ENCODE measurements at regions not wholly inside any gene's neighbourhood (a gene's known extent, or its start where the extent isn't known, plus 50 kb on each side); places are given as distances from the start of the nearest gene placed in this dataset.
A peak's percentile ranks its signal among the peaks of the same experiment; 100 is the strongest.

GRCh38 chr11:123260511-123261211, 65.6 kb upstream of the CLMP start:
- no peaks in the 10 kb centered on the region for H3F3A ChIP-seq (ENCODE audit: low read depth)
- H3K9ac ChIP-seq (ENCODE audit: low read depth, low read length, poor library complexity, severe bottlenecking) = no peak overlapping the region
- peaks cover 7% of the 10 kb centered on the region; the same call in 1 of the 2 replicates for H3K9me3 ChIP-seq (ENCODE audit: insufficient read depth, low read depth, low read length)
- no peak for TF ChIP-seq CTCF (conservative IDR thresholded peaks at IDR 0.05; ENCODE audit: low read length)
- no peaks in the 10 kb centered on the region for H3K79me2 ChIP-seq (ENCODE audit: insufficient read depth, low read length)
- H3K4me2 ChIP-seq (ENCODE audit: low read depth, low read length, poor library complexity, severe bottlenecking) = no peak overlapping the region
- no peaks in the 10 kb centered on the region for H3K36me3 ChIP-seq (ENCODE audit: insufficient read depth, low read length)
- no peaks in the 10 kb centered on the region for H3K9me2 ChIP-seq (replicated peaks; ENCODE audit: low read depth, low read length)
- H3K4me3 ChIP-seq (ENCODE audit: low read length, poor library complexity, severe bottlenecking) = no peak overlapping the region
- H3K27me3 ChIP-seq (ENCODE audit: insufficient read depth, low read length, poor library complexity, severe bottlenecking) = no peaks in the 10 kb centered on the region
- H2AFZ ChIP-seq (ENCODE audit: low read length) = 0 out of 2 replicates have a peak overlapping the region, but pooled peaks have one; percentile 38
- H3K4me1 ChIP-seq (ENCODE audit: insufficient read depth, low read length, poor library complexity, severe bottlenecking) = peaks cover 29% of the 10 kb centered on the region
- H4K20me1 ChIP-seq (ENCODE audit: insufficient read depth, low read length, poor library complexity, severe bottlenecking) = no peaks in the 10 kb centered on the region

GRCh38 chr11:123258877-123259276, 63.8 kb upstream of the CLMP start:
- H3K4me3 ChIP-seq (ENCODE audit: low read length, poor library complexity, severe bottlenecking) = no peak overlapping the region
- H3K9me2 ChIP-seq (replicated peaks; ENCODE audit: low read depth, low read length) = no peaks in the 10 kb centered on the region
- no peak overlapping the region for H2AFZ ChIP-seq (ENCODE audit: low read length)
- H4K20me1 ChIP-seq (ENCODE audit: insufficient read depth, low read length, poor library complexity, severe bottlenecking) = no peaks in the 10 kb centered on the region
- H3K36me3 ChIP-seq (ENCODE audit: insufficient read depth, low read length) = no peaks in the 10 kb centered on the region
- no peak overlapping the region for H3K4me2 ChIP-seq (ENCODE audit: low read depth, low read length, poor library complexity, severe bottlenecking)
- no peaks in the 10 kb centered on the region for H3K79me2 ChIP-seq (ENCODE audit: insufficient read depth, low read length)
- H3K27me3 ChIP-seq (ENCODE audit: insufficient read depth, low read length, poor library complexity, severe bottlenecking) = no peaks in the 10 kb centered on the region
- H3F3A ChIP-seq (ENCODE audit: low read depth) = no peaks in the 10 kb centered on the region
- peaks cover 7% of the 10 kb centered on the region; the same call in 1 of the 2 replicates for H3K9me3 ChIP-seq (ENCODE audit: insufficient read depth, low read depth, low read length)
- peaks cover 11% of the 10 kb centered on the region for H3K4me1 ChIP-seq (ENCODE audit: insufficient read depth, low read length, poor library complexity, severe bottlenecking)
- no peak for TF ChIP-seq EZH2phosphoT487 (IDR thresholded peaks at IDR 0.05; ENCODE audit: borderline replicate concordance)
- TF ChIP-seq CTCF (conservative IDR thresholded peaks at IDR 0.05; ENCODE audit: low read length) = no peak
- no peak overlapping the region for H3K9ac ChIP-seq (ENCODE audit: low read depth, low read length, poor library complexity, severe bottlenecking)

GRCh38 chr11:123257370-123257769, 62.3 kb upstream of the CLMP start:
- peaks cover 7% of the 10 kb centered on the region; the same call in 1 of the 2 replicates for H3K9me3 ChIP-seq (ENCODE audit: insufficient read depth, low read depth, low read length)
- H3K4me3 ChIP-seq (ENCODE audit: low read length, poor library complexity, severe bottlenecking) = no peak overlapping the region
- H3K27me3 ChIP-seq (ENCODE audit: insufficient read depth, low read length, poor library complexity, severe bottlenecking) = no peaks in the 10 kb centered on the region
- H2AFZ ChIP-seq (ENCODE audit: low read length) = no peak overlapping the region
- H3K79me2 ChIP-seq (ENCODE audit: insufficient read depth, low read length) = no peaks in the 10 kb centered on the region
- H3K36me3 ChIP-seq (ENCODE audit: insufficient read depth, low read length) = no peaks in the 10 kb centered on the region
- H3K4me2 ChIP-seq (ENCODE audit: low read depth, low read length, poor library complexity, severe bottlenecking) = no peak overlapping the region
- H4K20me1 ChIP-seq (ENCODE audit: insufficient read depth, low read length, poor library complexity, severe bottlenecking) = no peaks in the 10 kb centered on the region
- H3K4me1 ChIP-seq (ENCODE audit: insufficient read depth, low read length, poor library complexity, severe bottlenecking) = no peaks in the 10 kb centered on the region
- no peaks in the 10 kb centered on the region for H3F3A ChIP-seq (ENCODE audit: low read depth)
- no peak for TF ChIP-seq CTCF (conservative IDR thresholded peaks at IDR 0.05; ENCODE audit: low read length)
- no peak for TF ChIP-seq EZH2phosphoT487 (IDR thresholded peaks at IDR 0.05; ENCODE audit: borderline replicate concordance)
- no peaks in the 10 kb centered on the region for H3K9me2 ChIP-seq (replicated peaks; ENCODE audit: low read depth, low read length)
- no peak overlapping the region for H3K9ac ChIP-seq (ENCODE audit: low read depth, low read length, poor library complexity, severe bottlenecking)

Data from Loucy (cell line).